GM10266 (cell line): ENCODE measurements at regions not wholly inside any gene's neighbourhood (a gene's known extent, or its start where the extent isn't known, plus 50 kb on each side); places are given as distances from the start of the nearest gene placed in this dataset.

Experiments
- DNase-seq: peaks from one replicate; pipeline ENCODE4 v3.0.0; 2012; ENCODE audit errors: extremely low spot score
- TF ChIP-seq, protein P1 (sequence below): IDR thresholded peaks from 2 replicates; pipeline ENCODE4 v1.5.1; 2012; ENCODE audit warnings: mild to moderate bottlenecking, low read depth; ENCODE audit not compliant: control insufficient read depth, insufficient read depth; ENCODE audit errors: missing control alignments

- DNase-seq: no peak
- TF ChIP-seq, protein P1, sequence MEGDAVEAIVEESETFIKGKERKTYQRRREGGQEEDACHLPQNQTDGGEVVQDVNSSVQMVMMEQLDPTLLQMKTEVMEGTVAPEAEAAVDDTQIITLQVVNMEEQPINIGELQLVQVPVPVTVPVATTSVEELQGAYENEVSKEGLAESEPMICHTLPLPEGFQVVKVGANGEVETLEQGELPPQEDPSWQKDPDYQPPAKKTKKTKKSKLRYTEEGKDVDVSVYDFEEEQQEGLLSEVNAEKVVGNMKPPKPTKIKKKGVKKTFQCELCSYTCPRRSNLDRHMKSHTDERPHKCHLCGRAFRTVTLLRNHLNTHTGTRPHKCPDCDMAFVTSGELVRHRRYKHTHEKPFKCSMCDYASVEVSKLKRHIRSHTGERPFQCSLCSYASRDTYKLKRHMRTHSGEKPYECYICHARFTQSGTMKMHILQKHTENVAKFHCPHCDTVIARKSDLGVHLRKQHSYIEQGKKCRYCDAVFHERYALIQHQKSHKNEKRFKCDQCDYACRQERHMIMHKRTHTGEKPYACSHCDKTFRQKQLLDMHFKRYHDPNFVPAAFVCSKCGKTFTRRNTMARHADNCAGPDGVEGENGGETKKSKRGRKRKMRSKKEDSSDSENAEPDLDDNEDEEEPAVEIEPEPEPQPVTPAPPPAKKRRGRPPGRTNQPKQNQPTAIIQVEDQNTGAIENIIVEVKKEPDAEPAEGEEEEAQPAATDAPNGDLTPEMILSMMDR: no peak
Observed at GRCh38 chr16:72224260-72224768, 52.4 kb upstream of the PMFBP1 start.

DNA sequence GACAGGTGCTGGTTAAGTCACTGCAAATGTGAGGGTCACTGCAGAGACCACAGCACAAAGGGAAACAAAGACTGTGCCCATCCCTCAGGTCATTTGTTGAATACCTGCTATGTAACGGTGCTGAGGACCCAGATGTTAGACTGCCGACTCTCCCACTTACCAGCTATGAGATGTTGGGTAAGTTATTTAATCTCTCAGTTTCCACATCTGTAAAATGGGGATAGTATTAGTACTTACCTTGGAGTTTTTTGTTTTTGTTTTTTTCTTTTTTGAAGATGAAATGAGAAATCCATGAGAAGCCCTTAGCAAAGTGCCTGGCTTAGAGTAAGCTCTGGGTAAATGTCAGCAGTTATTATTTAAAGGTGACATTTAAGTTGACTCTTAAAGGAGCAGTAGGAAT lies 50.5 kb upstream of the PMFBP1 start:
- TF ChIP-seq, protein P1: no peak
- DNase-seq: no peak
